DMS53 (cell line): ENCODE measurements at regions not wholly inside any gene's neighbourhood (a gene's known extent, or its start where the extent isn't known, plus 50 kb on each side); places are given as distances from the start of the nearest gene placed in this dataset.
A peak's percentile ranks its signal among the peaks of the same experiment; 100 is the strongest.

Source experiments
- DNase-seq: peaks from one replicate; lab custom pipeline; 2025; lab: John Stamatoyannopoulos, UW

GRCh38 chr12:92357584-92358261 is 212.1 kb upstream of the BTG1 start:
- DNase-seq, result no peak

GRCh38 chr12:92356425-92356824 is 210.8 kb upstream of the BTG1 start:
- no peak for DNase-seq

GRCh38 chr12:92349635-92350034 is 204.0 kb upstream of the BTG1 start:
- DNase-seq, result no peak

GRCh38 chr12:92342574-92342973 is 196.9 kb upstream of the BTG1 start:
- no peak for DNase-seq

GRCh38 chr12:92341065-92341668 is 195.5 kb upstream of the BTG1 start:
- no peak for DNase-seq

GRCh38 chr12:92340441-92341064 is 194.9 kb upstream of the BTG1 start:
- DNase-seq, result no peak

- no peak for DNase-seq
These were observed 194.4 kb upstream of the BTG1 start for GRCh38 chr12:92340003-92340402.

- no peak for DNase-seq
These were observed 193.7 kb upstream of the BTG1 start for GRCh38 chr12:92339198-92339821.

DNA sequence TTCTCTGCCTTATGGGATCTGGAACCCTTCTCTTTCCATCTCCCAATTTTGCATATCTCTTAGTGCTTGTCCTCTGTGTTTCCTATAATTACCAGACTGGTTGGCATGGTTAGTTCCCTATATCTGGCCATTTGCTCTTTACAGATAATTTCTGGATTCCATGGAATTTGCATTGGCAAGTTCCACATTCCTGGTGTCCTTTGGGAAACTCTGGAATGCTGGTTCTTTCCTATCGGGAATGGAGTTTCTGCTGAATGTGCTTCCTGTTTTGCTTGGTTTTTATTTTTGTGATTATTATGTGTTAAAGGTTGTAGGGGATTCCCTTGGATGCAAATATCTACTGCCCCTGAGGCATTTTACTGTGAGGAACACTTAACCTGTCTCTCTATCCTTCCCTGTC is 193.0 kb upstream of the BTG1 start:
- DNase-seq, result no peak

DNA sequence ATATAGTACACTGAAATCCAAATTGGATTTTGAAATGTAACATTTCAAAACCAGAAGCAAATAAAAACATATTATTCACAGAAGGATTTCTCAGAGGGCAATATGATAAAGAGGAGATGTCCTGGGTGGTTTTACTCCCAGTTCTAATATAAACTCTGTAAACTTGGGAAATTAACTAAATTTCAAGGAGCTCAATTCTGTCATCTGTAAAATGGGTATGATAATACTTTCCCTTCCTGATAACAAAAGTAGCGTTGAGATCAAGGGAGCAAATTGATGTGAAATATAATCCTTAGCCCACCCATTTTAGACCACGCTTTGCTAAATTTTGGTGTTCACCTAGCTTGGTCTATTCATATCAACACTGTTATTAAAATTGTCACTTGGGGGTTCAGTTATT is 192.5 kb upstream of the BTG1 start:
- DNase-seq, result no peak

- peak; percentile 62 for DNase-seq
These were observed 191.5 kb upstream of the BTG1 start for GRCh38 chr12:92337128-92337527.

DNA sequence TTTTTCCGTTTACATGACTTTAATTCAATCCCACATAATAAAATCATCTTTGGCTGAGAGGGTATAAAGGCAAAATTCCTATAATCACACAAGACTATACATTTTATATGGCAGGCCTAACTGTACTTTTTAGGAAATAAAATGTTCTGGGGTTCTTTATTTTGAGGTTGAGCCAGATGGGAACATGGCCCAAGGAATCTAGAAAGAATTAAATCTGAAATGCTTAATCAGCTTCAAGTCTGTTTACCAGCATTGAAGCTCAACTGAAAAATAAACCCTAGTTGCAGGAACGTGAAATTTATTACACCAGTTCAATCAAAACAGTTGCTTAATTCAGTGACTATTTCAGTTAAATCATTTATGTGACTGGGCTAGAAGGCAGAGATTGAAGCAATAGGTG is 191.0 kb upstream of the BTG1 start:
- no peak for DNase-seq

DNA sequence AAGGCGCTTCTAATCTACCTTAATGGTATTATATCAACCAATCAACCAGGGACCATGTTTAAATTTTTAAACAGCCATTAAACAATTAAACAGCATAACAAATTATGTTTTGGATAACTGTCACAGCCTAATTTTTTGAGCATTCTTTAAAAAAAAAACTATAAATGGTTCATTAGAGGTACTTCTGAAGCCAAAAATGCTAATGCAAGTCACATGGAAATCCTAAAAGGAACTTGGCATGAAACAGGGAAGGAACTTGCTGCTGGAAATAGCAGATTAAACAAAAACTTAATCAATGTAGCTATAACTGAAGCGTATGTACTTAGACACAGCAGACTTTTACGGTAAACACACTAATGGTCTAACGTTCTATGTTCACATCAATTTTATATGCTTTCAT is 190.2 kb upstream of the BTG1 start:
- no peak for DNase-seq

DNA sequence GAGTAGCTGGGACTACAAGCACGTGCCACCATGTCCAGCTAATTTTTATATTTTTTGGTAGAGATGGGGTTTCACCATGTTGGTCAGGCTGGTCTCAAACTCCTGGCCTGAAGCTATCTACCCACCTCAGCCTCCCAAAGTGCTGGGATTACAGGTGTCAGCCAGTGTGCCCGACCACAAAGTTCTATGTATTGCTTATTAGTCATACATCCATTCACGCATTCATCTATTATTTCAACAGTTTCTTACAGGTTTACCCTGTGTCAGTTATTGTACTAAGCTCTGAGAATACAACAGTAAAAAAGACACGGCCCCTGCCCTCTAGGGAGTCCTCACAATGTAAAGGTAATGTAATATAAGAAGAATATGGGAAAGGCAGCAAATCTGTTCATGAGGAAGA is 188.9 kb upstream of the BTG1 start:
- DNase-seq, result no peak

- no peak for DNase-seq
These were observed 186.9 kb upstream of the BTG1 start for GRCh38 chr12:92332552-92332951.

DNA sequence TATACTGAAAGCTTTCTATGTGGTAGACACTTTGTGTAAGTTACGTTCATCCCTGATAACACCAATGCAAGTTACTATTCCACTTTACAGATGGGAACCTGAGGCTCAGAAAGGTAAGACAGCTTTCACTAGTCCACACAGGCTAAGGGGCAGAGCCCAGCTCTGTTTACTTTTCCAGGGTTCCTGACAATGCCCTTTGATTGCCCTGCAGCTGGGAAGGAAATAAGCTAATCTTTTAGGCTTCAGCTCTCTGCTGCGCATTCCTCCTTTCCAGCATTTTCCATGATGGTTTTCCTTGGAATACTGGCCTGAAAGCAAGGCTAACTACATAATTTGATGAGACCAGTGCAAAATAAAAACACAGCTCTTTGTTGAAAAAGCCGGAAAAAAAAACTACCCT is 185.7 kb upstream of the BTG1 start:
- peak; percentile 43 for DNase-seq

DNA sequence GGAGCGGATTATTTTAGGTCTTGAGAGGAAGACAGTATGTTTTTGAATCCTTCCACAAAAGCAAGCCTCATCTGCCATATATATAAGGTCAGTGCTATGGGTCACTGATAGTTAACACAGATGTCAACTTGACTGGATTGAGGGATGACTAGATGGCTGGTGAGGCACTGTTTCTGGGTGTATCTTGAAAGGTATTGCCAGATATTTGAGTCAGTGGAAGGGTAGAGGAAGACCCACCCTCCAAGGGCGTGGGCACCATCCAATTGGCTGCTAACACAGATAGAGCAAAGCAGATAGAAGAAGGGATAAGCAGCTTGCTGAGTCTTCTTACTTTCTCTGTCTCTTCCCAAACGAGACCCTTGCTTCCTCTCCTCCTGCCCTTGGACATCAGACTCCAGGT is 185.0 kb upstream of the BTG1 start:
- no peak for DNase-seq

GRCh38 chr12:92326877-92327276 is 181.2 kb upstream of the BTG1 start:
- DNase-seq, result no peak

DNA sequence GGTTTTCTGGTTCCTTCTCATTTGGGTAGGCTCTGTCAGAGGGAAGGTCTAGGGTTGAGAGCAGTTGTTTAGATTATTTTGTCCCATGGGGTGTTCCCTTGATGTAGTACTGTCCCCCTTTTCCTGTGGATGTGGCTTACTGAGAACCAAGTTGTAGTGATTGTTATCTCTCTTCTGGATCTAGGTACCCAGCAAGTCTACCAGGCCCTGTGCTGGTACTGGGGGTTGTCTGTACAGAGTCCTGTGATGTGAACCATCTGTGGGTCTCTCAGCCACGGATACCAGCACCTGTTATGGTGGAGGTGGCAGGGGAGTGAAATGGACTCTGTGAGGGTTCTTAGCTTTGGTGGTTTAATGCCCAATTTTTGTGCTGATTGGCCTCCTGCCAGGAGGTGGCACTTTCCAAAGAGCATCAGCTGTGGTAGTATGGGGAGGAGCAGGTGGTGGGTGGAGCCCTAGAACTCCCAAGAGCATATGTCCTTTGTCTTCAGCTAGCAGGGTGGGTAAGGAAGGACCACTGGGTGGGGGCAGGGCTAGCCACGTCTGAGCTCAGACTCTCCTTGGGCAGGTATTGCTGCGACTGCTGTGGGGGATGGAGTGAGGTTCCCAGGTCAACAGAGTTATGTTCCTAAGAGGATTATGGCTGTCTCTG is 179.3 kb upstream of the BTG1 start:
- DNase-seq, result no peak

DNA sequence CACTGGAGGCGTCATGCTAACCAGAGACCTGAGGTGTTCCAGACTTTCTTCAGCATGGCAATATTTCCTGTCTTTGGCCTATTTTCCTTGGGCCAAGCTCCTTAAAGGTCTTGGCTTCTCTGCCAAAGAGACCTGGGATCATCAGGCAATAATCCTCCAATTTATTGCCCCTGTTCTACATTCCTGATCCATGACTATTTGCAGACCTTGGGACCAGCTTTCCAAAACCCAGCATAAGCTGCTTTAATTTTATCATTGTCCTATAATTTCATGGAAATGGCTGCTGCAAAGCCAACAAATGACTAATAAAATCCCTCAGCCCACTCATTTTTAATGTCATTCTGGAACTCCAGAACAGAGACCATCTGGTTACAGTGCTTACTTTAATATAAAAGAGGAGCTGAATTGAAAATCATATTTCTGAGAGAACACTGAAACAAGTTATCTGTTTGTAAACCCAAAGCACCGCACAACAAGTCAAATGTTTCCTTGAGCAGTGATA is 166.9 kb upstream of the BTG1 start:
- no peak for DNase-seq

- no peak for DNase-seq
These were observed 158.9 kb upstream of the BTG1 start for GRCh38 chr12:92304371-92305055.
